GM12873 (cell line): ENCODE measurements at regions not wholly inside any gene's neighbourhood (a gene's known extent, or its start where the extent isn't known, plus 50 kb on each side); places are given as distances from the start of the nearest gene placed in this dataset.

Experiments used
- CTCF ChIP-seq: IDR thresholded peaks from 2 replicates; pipeline ENCODE4 v1.5.1; 2012; ENCODE audit warnings: low read depth, mild to moderate bottlenecking, moderate library complexity, low read length, control low read depth; ENCODE audit not compliant: insufficient read depth; ENCODE audit errors: missing control alignments

GRCh38 chr6:135701426-135701825 is 150.1 kb upstream of the PDE7B start:
- TF ChIP-seq CTCF, result no peak

- no peak for TF ChIP-seq CTCF
These were observed 148.5 kb upstream of the PDE7B start for GRCh38 chr6:135703007-135703406.

GRCh38 chr6:135703621-135704020 is 147.9 kb upstream of the PDE7B start:
- TF ChIP-seq CTCF, result no peak

GRCh38 chr6:135707426-135707825 is 144.1 kb upstream of the PDE7B start:
- TF ChIP-seq CTCF, result no peak

GRCh38 chr6:135710042-135710441 is 141.5 kb upstream of the PDE7B start:
- TF ChIP-seq CTCF, result no peak

GRCh38 chr6:135722190-135722589 is 129.3 kb upstream of the PDE7B start:
- TF ChIP-seq CTCF, result no peak

- no peak for TF ChIP-seq CTCF
These were observed 128.8 kb upstream of the PDE7B start for GRCh38 chr6:135722679-135723078.
